ENCODE measurements at regions not wholly inside any gene's neighbourhood (a gene's known extent, or its start where the extent isn't known, plus 50 kb on each side); places are given as distances from the start of the nearest gene placed in this dataset.

DNA sequence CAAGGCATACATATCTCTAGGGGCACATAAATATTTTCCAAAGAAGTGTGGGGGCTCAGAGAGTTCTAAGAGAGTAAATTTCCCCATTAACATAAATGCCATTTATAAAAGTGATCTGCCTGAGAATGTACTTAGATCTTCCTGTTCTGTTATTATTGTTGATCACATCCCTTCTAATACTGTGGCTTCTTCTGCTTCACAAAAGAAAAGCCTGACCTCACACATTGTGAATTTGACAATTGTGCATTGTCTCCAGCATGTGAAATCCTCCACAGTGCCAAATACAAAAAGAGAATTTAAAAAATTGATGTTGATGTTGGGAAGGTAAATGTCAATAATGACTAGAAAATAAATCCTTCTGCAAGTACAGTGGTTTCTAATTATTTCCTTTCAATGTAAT lies 330.5 kb upstream of the LRIG3 start:
- no peak for TF ChIP-seq POLR2A (IDR thresholded peaks at IDR 0.05)
- TF ChIP-seq, protein P1, sequence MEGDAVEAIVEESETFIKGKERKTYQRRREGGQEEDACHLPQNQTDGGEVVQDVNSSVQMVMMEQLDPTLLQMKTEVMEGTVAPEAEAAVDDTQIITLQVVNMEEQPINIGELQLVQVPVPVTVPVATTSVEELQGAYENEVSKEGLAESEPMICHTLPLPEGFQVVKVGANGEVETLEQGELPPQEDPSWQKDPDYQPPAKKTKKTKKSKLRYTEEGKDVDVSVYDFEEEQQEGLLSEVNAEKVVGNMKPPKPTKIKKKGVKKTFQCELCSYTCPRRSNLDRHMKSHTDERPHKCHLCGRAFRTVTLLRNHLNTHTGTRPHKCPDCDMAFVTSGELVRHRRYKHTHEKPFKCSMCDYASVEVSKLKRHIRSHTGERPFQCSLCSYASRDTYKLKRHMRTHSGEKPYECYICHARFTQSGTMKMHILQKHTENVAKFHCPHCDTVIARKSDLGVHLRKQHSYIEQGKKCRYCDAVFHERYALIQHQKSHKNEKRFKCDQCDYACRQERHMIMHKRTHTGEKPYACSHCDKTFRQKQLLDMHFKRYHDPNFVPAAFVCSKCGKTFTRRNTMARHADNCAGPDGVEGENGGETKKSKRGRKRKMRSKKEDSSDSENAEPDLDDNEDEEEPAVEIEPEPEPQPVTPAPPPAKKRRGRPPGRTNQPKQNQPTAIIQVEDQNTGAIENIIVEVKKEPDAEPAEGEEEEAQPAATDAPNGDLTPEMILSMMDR (IDR thresholded peaks at IDR 0.05), result no peak
